ENCODE measurements at regions not wholly inside any gene's neighbourhood (a gene's known extent, or its start where the extent isn't known, plus 50 kb on each side); places are given as distances from the start of the nearest gene placed in this dataset.
"Not testable (repeated sequence)": the region's sequence is repeated elsewhere in the genome, so short reads cannot be mapped to it uniquely, and the experiment has no call there.

DNA sequence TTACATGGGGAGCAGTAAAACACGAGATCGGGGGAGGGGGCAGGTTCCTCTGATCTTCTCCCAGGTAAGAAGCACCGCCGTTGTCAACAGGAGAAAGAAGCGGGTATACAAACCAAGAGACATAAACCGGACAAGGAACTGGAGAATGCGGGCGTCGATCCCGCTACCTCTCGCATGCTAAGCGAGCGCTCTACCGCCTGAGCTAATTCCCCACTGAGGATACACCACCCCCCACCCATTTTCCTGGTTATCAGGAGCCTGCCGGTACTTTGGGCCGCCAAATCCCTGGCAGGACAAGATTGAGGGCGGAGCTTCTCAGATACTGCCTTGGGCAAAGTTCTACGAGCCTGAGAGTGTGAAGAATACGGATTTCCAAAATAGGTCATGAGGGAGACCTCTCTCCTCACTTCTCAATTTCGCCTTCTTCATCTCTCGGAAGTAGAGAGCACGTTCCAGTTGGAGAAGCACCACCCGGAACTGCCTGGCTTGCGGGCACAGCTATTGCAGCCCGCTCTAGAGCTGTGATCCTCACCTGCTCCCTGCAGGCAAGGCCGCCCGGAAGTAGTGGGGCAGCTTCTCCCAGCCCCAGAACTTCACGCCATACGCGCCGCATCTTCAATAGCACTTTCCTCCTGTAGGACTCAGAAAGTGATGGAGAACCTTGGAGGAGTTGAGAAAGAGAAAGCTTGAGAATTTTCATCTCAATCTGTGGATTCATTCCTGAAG is 111.6 kb upstream of the ZNF322 start:
- TF ChIP-seq, protein P1, sequence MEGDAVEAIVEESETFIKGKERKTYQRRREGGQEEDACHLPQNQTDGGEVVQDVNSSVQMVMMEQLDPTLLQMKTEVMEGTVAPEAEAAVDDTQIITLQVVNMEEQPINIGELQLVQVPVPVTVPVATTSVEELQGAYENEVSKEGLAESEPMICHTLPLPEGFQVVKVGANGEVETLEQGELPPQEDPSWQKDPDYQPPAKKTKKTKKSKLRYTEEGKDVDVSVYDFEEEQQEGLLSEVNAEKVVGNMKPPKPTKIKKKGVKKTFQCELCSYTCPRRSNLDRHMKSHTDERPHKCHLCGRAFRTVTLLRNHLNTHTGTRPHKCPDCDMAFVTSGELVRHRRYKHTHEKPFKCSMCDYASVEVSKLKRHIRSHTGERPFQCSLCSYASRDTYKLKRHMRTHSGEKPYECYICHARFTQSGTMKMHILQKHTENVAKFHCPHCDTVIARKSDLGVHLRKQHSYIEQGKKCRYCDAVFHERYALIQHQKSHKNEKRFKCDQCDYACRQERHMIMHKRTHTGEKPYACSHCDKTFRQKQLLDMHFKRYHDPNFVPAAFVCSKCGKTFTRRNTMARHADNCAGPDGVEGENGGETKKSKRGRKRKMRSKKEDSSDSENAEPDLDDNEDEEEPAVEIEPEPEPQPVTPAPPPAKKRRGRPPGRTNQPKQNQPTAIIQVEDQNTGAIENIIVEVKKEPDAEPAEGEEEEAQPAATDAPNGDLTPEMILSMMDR (IDR thresholded peaks at IDR 0.05): not testable (repeated sequence)
- not testable (repeated sequence) for TF ChIP-seq POLR2A (IDR thresholded peaks at IDR 0.05)

Data from tibial nerve (tissue), 3 donors.